H1 (cell line): ENCODE measurements at regions not wholly inside any gene's neighbourhood (a gene's known extent, or its start where the extent isn't known, plus 50 kb on each side); places are given as distances from the start of the nearest gene placed in this dataset.

Source experiments
- CTCF ChIA-PET: fragments of 300-600 bp; sonication (Branson Sonifier 250); formaldehyde crosslinking; loops from one replicate; lab custom pipeline; 2021; ENCODE audit not compliant: partially characterized antibody; lab: Charles Lee
- POLR2A ChIA-PET: fragments of 300-600 bp; sonication (Branson Sonifier 250); formaldehyde crosslinking; loops from one replicate; lab custom pipeline; 2021; ENCODE audit warnings: inconsistent platforms; ENCODE audit not compliant: partially characterized antibody; lab: Charles Lee
- DNase-seq, 2 experiments: peaks; one replicate each; pipeline versions ENCODE4 v3.0.0 to v3.0.0-alpha.2; 2010 to 2022; ENCODE audit warnings: low spot score in 2 of 2, low read depth in 1 of 2, mixed read lengths in 1 of 2
- FAIRE-seq: peaks from 2 replicates; lab custom pipeline; 2011; peaks lifted over from hg19 to GRCh38; lab: Jason Lieb, UNC
- H2AFZ ChIP-seq: 2 replicates; pipeline ENCODE4 v1.8.1; 2012; ENCODE audit warnings: low read length, inconsistent platforms
- H2AK5ac ChIP-seq: 2 replicates; pipeline ENCODE4 v1.6.1; 2013; ENCODE audit warnings: low read depth, low read length
- H2BK120ac ChIP-seq: replicated peaks from 2 replicates; pipeline ENCODE3; 2013; ENCODE audit warnings: low read depth, low read length, inconsistent platforms
- H2BK12ac ChIP-seq: 2 replicates; pipeline ENCODE4 v1.6.1; 2013; ENCODE audit warnings: low read depth, low read length
- H2BK15ac ChIP-seq: 2 replicates; pipeline ENCODE4 v1.6.1; 2013; ENCODE audit warnings: low read length
- H2BK20ac ChIP-seq: 2 replicates; pipeline ENCODE4 v1.6.1; 2013; ENCODE audit warnings: low read length
- H2BK5ac ChIP-seq: 2 replicates; pipeline ENCODE4 v1.6.1; 2013; ENCODE audit warnings: low read depth, low read length
- H3K14ac ChIP-seq: 2 replicates; pipeline ENCODE4 v1.6.1; 2013; ENCODE audit warnings: inconsistent platforms; ENCODE audit not compliant: insufficient read length
- H3K18ac ChIP-seq: 2 replicates; pipeline ENCODE4 v1.6.1; 2013; ENCODE audit warnings: low read length; ENCODE audit errors: extremely low read depth
- H3K23ac ChIP-seq: 2 replicates; pipeline ENCODE4 v1.6.1; 2013; ENCODE audit warnings: inconsistent platforms; ENCODE audit not compliant: insufficient read length
- H3K23me2 ChIP-seq: 2 replicates; pipeline ENCODE4 v1.6.1; 2013; ENCODE audit warnings: low read depth, low read length
- H3K27ac ChIP-seq: 2 replicates; pipeline ENCODE4 v1.6.1; 2011; ENCODE audit warnings: low read depth, low read length, inconsistent platforms
- H3K27me3 ChIP-seq, 4 experiments: replicated peaks in 1 of 4; 1 replicate in 1 of 4; 2 replicates in 3 of 4; pipeline versions ENCODE4 v1.6.1 to v1.8.1; 2011 to 2013; ENCODE audit warnings: low read length in 3 of 4, mild to moderate bottlenecking in 3 of 4, inconsistent platforms in 2 of 4, mixed read lengths in 2 of 4, moderate library complexity in 1 of 4; ENCODE audit not compliant: control insufficient read depth in 3 of 4, insufficient read depth in 3 of 4; ENCODE audit errors: extremely low read depth in 1 of 4
- H3K36me3 ChIP-seq, 4 experiments: 2 replicates each; pipeline versions ENCODE4 v1.6.1 to v1.8.1; 2011 to 2013; ENCODE audit warnings: mild to moderate bottlenecking in 4 of 4, low read length in 3 of 4, moderate library complexity in 2 of 4, control low read depth in 1 of 4, inconsistent platforms in 1 of 4; ENCODE audit not compliant: insufficient read depth in 4 of 4, control insufficient read depth in 2 of 4
- H3K4ac ChIP-seq: replicated peaks from 2 replicates; pipeline ENCODE3; 2013; ENCODE audit warnings: low read length, low read depth, mixed read lengths, inconsistent platforms; ENCODE audit not compliant: insufficient read length
- H3K4me1 ChIP-seq, 4 experiments: replicated peaks in 1 of 4; 1 replicate in 1 of 4; 2 replicates in 3 of 4; pipeline versions ENCODE4 v1.6.1 to v1.8.1; 2011 to 2013; ENCODE audit warnings: low read length in 3 of 4, inconsistent platforms in 2 of 4, mixed read lengths in 1 of 4; ENCODE audit not compliant: insufficient read depth in 4 of 4, control insufficient read depth in 3 of 4
- H3K4me2 ChIP-seq, 2 experiments: 2 replicates each; pipeline versions ENCODE4 v1.6.1 to v1.8.1; 2011 to 2013; ENCODE audit warnings: low read depth in 2 of 2, low read length in 2 of 2, control low read depth in 1 of 2, inconsistent platforms in 1 of 2, mild to moderate bottlenecking in 1 of 2; ENCODE audit not compliant: insufficient read depth in 1 of 2
- H3K4me3 ChIP-seq, 4 experiments: fragments of 200-600, 300-600 bp in 1 of 4; sonication (generic), shearing (Covaris generic), sonication (Bioruptor Twin) in 1 of 4; 2 replicates each; pipeline versions ENCODE4 v1.5.1 to v1.8.1; 2011 to 2016; ENCODE audit warnings: low read length in 4 of 4, low read depth in 3 of 4, control low read depth in 2 of 4, inconsistent platforms in 2 of 4, mild to moderate bottlenecking in 2 of 4, mixed read lengths in 1 of 4, moderate library complexity in 1 of 4; ENCODE audit not compliant: insufficient read depth in 2 of 4; ENCODE audit errors: extremely low read depth in 1 of 4
- H3K56ac ChIP-seq: replicated peaks from 2 replicates; pipeline ENCODE3; 2013; ENCODE audit warnings: low read depth, mild to moderate bottlenecking, mixed read lengths, low read length, inconsistent platforms; ENCODE audit not compliant: insufficient read length
- H3K79me1 ChIP-seq: 2 replicates; pipeline ENCODE4 v1.6.1; 2013; ENCODE audit warnings: low read depth, low read length, control low read depth
- H3K79me2 ChIP-seq, 2 experiments: 2 replicates each; pipeline versions ENCODE4 v1.6.1 to v1.8.1; 2012 to 2013; ENCODE audit warnings: low read length in 2 of 2, mild to moderate bottlenecking in 2 of 2, inconsistent platforms in 1 of 2; ENCODE audit not compliant: insufficient read depth in 2 of 2, control insufficient read depth in 1 of 2
- H3K9ac ChIP-seq, 4 experiments: replicated peaks in 1 of 4; 1 replicate in 1 of 4; 2 replicates in 3 of 4; pipeline versions ENCODE4 v1.6.1 to v1.8.1; 2011 to 2013; ENCODE audit warnings: low read depth in 3 of 4, low read length in 3 of 4, control low read depth in 2 of 4, mild to moderate bottlenecking in 2 of 4, moderate library complexity in 2 of 4, inconsistent platforms in 1 of 4; ENCODE audit errors: extremely low read depth in 1 of 4
- H3K9me3 ChIP-seq, 2 experiments: 2 replicates each; pipeline versions ENCODE4 v1.6.1 to v1.8.1; 2012 to 2013; ENCODE audit warnings: mild to moderate bottlenecking in 2 of 2, moderate library complexity in 2 of 2, control low read depth in 1 of 2, inconsistent platforms in 1 of 2, low read depth in 1 of 2, low read length in 1 of 2, mixed read lengths in 1 of 2; ENCODE audit not compliant: insufficient read depth in 2 of 2
- H4K20me1 ChIP-seq, 2 experiments: replicated peaks in 1 of 2; 2 replicates each; pipeline versions ENCODE3 to v1.8.1; 2011 to 2013; ENCODE audit warnings: inconsistent platforms in 2 of 2, low read length in 2 of 2, mild to moderate bottlenecking in 1 of 2; ENCODE audit not compliant: insufficient read depth in 2 of 2, control insufficient read depth in 1 of 2
- H4K5ac ChIP-seq: 2 replicates; pipeline ENCODE4 v1.6.1; 2013; ENCODE audit warnings: low read length, low read depth, mixed read lengths, inconsistent platforms; ENCODE audit not compliant: insufficient read length
- H4K8ac ChIP-seq: 2 replicates; pipeline ENCODE4 v1.8.0; 2013; ENCODE audit warnings: mild to moderate bottlenecking, moderate library complexity, low read length, inconsistent platforms; ENCODE audit not compliant: insufficient read depth; ENCODE audit errors: extremely low read depth
- H4K91ac ChIP-seq: replicated peaks from 2 replicates; pipeline ENCODE3; 2013; ENCODE audit warnings: low read length, mixed read lengths, inconsistent platforms; ENCODE audit not compliant: insufficient read length
- CHD1 ChIP-seq: IDR thresholded peaks from 2 replicates; pipeline ENCODE4 v1.6.1; 2012; ENCODE audit warnings: low read depth, low read length, improper control_type of control experiment
- CHD2 ChIP-seq: IDR thresholded peaks from 2 replicates; pipeline ENCODE4 v1.6.1; 2012; ENCODE audit warnings: low read length, improper control_type of control experiment
- FOSL1 ChIP-seq: IDR thresholded peaks from 2 replicates; pipeline ENCODE4 v1.6.1; 2011; ENCODE audit warnings: mild to moderate bottlenecking, low read depth, low read length, moderate library complexity; ENCODE audit not compliant: insufficient read depth
- HDAC6 ChIP-seq: IDR thresholded peaks from one replicate; pipeline ENCODE4 v1.7.1; 2012; ENCODE audit warnings: low read depth, mild to moderate bottlenecking, inconsistent platforms, low read length, moderate library complexity
- KDM5A ChIP-seq: fragments of 200-600 bp; IDR thresholded peaks from 2 replicates; pipeline ENCODE4 v1.7.1; 2012; ENCODE audit warnings: mild to moderate bottlenecking, low read length, inconsistent platforms, mixed read lengths
- NANOG ChIP-seq: IDR thresholded peaks from 2 replicates; pipeline ENCODE4 v1.6.1; 2011; ENCODE audit warnings: low read length, low read depth, mild to moderate bottlenecking, inconsistent platforms; ENCODE audit not compliant: insufficient read depth, poor library complexity, severe bottlenecking
- NRF1 ChIP-seq: IDR thresholded peaks from 2 replicates; pipeline ENCODE4 v1.6.1; 2011; ENCODE audit warnings: mild to moderate bottlenecking, low read depth, low read length, improper control_type of control experiment
- POLR2A ChIP-seq, 2 experiments: IDR thresholded peaks; 1 replicate in 1 of 2; 2 replicates in 1 of 2; pipeline ENCODE4 v1.6.1; 2011; ENCODE audit warnings: low read depth in 2 of 2, low read length in 2 of 2, mild to moderate bottlenecking in 2 of 2; ENCODE audit errors: control extremely low read depth in 1 of 2
- RBBP5 ChIP-seq: IDR thresholded peaks from 2 replicates; pipeline ENCODE4 v1.7.1; 2012; ENCODE audit warnings: low read depth, mild to moderate bottlenecking, inconsistent platforms, low read length, moderate library complexity, borderline replicate concordance
- RNF2 ChIP-seq: fragments of 200-900, 300-1000 bp; sonication (generic); IDR thresholded peaks from 2 replicates; pipeline ENCODE4 v1.7.1; 2016; ENCODE audit warnings: borderline replicate concordance, low read depth, mild to moderate bottlenecking, antibody characterized with exemption, low read length; ENCODE audit not compliant: poor library complexity, severe bottlenecking; ENCODE audit errors: missing control alignments
- SIRT6 ChIP-seq: IDR thresholded peaks from one replicate; pipeline ENCODE4 v1.7.1; 2012; ENCODE audit warnings: low read length, inconsistent platforms
- SIX5 ChIP-seq: IDR thresholded peaks from 2 replicates; pipeline ENCODE4 v1.6.1; 2011; ENCODE audit warnings: mild to moderate bottlenecking, low read depth, low read length
- SP2 ChIP-seq: IDR thresholded peaks from 2 replicates; pipeline ENCODE4 v1.6.1; 2012; ENCODE audit warnings: mild to moderate bottlenecking, low read length, inconsistent platforms
- TAF1 ChIP-seq: IDR thresholded peaks from 2 replicates; pipeline ENCODE4 v1.6.1; 2011; ENCODE audit warnings: mild to moderate bottlenecking, low read depth, low read length
- whole genome bisulfite sequencing, 2 experiments: shearing (Covaris generic) in 1 of 2; methylation state at CpG; one replicate each; pipeline versions ENCODE4 v1.1.6 to v1.1.7; 2013 to 2015; ENCODE audit warnings: low lambda C conversion rate in 2 of 2, mixed read lengths in 2 of 2, inconsistent platforms in 1 of 2, low coverage in 1 of 2, missing lambda C conversion rate in 1 of 2; ENCODE audit not compliant: insufficient replicate concordance in 2 of 2, insufficient coverage in 1 of 2, insufficient read length in 1 of 2; ENCODE audit errors: extremely low coverage in 1 of 2, missing lambda C conversion rate in 1 of 2; 5-methylcytosine and 5-hydroxymethylcytosine counted together

GRCh38 chr18:55147791-55148190 is 188.5 kb upstream of the CCDC68 start:
- Histone ChIP-seq H3K14ac (no peak overlapping the region), H3K4me2 (no peak overlapping the region), H2AFZ (no peak overlapping the region), H3K23ac (no peak overlapping the region), H4K8ac (no peak overlapping the region), H4K5ac (no peak overlapping the region), H3K18ac (no peak overlapping the region), H2BK5ac (no peak overlapping the region), H2BK20ac (no peak overlapping the region), H3K27me3 (no peaks in the 10 kb centered on the region), H3K9me3 (no peaks in the 10 kb centered on the region), H2AK5ac (no peak overlapping the region), H3K79me2 (no peaks in the 10 kb centered on the region), H3K4me1 (no peaks in the 10 kb centered on the region), H4K91ac (no peak overlapping the region), H3K9ac (no peak overlapping the region), H3K23me2 (no peaks in the 10 kb centered on the region), H2BK15ac (no peak overlapping the region), H3K27ac (no peak overlapping the region), H3K4me3 (no peak overlapping the region), H3K79me1 (no peaks in the 10 kb centered on the region), H4K20me1 (no peaks in the 10 kb centered on the region), H2BK120ac (no peak overlapping the region), H3K56ac (no peak overlapping the region), H3K4ac (no peak overlapping the region), H3K36me3 (no peaks in the 10 kb centered on the region), H2BK12ac (no peak overlapping the region)
- DNase-seq, result no peak
- CTCF ChIA-PET, result no interaction called here
- TF ChIP-seq FOSL1 (no peak), NRF1 (no peak), SP2 (no peak), HDAC6 (no peak), SIRT6 (no peak), RNF2 (no peak), CHD1 (no peak), TAF1 (no peak), SIX5 (no peak), NANOG (no peak), POLR2A (IDR thresholded peaks at IDR 0.05; ENCODE audit: control extremely low read depth in 1 of 2, low read depth in 2 of 2, low read length in 2 of 2) (no peak), KDM5A (no peak), CHD2 (no peak), RBBP5 (no peak)
- WGBS, 2 experiments, result 93% methylated on average over 3 of the region's 3 CpGs; no CpG with 5 or more reads in 1 of the 2 experiments
- no peak for FAIRE-seq
- POLR2A ChIA-PET, result no interaction called here
